Neural cell (in vitro differentiated cells): ENCODE measurements at regions not wholly inside any gene's neighbourhood (a gene's known extent, or its start where the extent isn't known, plus 50 kb on each side); places are given as distances from the start of the nearest gene placed in this dataset.

Experiments used
- H2AFZ ChIP-seq: fragments of 200-600, 300-800 bp; sonication (generic), shearing (Covaris generic); 2 replicates; pipeline ENCODE4 v1.6.0; 2014; ENCODE audit warnings: low read depth, mild to moderate bottlenecking, antibody characterized with exemption, low read length, moderate library complexity
- H3F3A ChIP-seq: fragments of 200-600 bp; shearing (Covaris generic); 2 replicates; pipeline ENCODE4 v1.6.1; 2016; ENCODE audit warnings: mild to moderate bottlenecking, moderate library complexity, mixed read lengths, antibody characterized with exemption, low read length; ENCODE audit not compliant: insufficient read depth, poor library complexity, severe bottlenecking
- H3K27ac ChIP-seq: fragments of 200-600, 300-800 bp; sonication (generic), shearing (Covaris generic); 2 replicates; pipeline ENCODE4 v1.5.1; 2014; ENCODE audit warnings: mild to moderate bottlenecking, low read length, moderate library complexity
- H3K27me3 ChIP-seq: fragments of 300-800, 200-600 bp; sonication (generic), shearing (Covaris generic); 2 replicates; pipeline ENCODE4 v1.6.0; 2014; ENCODE audit warnings: mild to moderate bottlenecking, low read depth, low read length, moderate library complexity; ENCODE audit not compliant: insufficient read depth
- H3K36me3 ChIP-seq: fragments of 300-800, 200-600 bp; sonication (generic), shearing (Covaris generic); 2 replicates; pipeline ENCODE4 v1.5.1; 2014; ENCODE audit warnings: mild to moderate bottlenecking, antibody characterized with exemption, low read length, moderate library complexity; ENCODE audit not compliant: insufficient read depth
- H3K4me2 ChIP-seq: fragments of 300-800, 200-600 bp; sonication (generic), shearing (Covaris generic); 2 replicates; pipeline ENCODE4 v1.6.0; 2014; ENCODE audit warnings: mild to moderate bottlenecking, low read length
- H3K4me3 ChIP-seq: fragments of 300-800, 200-600 bp; sonication (generic), shearing (Covaris generic); 2 replicates; pipeline ENCODE4 v1.5.1; 2014; ENCODE audit warnings: mild to moderate bottlenecking, low read length, moderate library complexity
- H3K79me2 ChIP-seq: fragments of 200-600 bp; shearing (Covaris generic); replicated peaks from 2 replicates; pipeline ENCODE4 v1.6.0; 2014; ENCODE audit warnings: mild to moderate bottlenecking, low read length, moderate library complexity; ENCODE audit not compliant: insufficient read depth
- H3K9ac ChIP-seq: fragments of 300-800, 200-600 bp; sonication (generic), shearing (Covaris generic); 2 replicates; pipeline ENCODE4 v1.6.1; 2016; ENCODE audit warnings: mild to moderate bottlenecking, low read length, mixed read lengths
- H3K9me2 ChIP-seq: fragments of 200-600 bp; shearing (Covaris generic); 2 replicates; pipeline ENCODE4 v1.6.1; 2016; ENCODE audit warnings: mild to moderate bottlenecking, low read length, mixed read lengths; ENCODE audit not compliant: insufficient read depth
- H3K9me3 ChIP-seq: fragments of 200-600, 300-800 bp; sonication (generic), shearing (Covaris generic); 2 replicates; pipeline ENCODE4 v1.6.1; 2016; ENCODE audit warnings: mild to moderate bottlenecking, mixed run types, low read length, moderate library complexity, mixed read lengths
- H4K20me1 ChIP-seq: fragments of 200-600 bp; shearing (Covaris generic); 2 replicates; pipeline ENCODE4 v1.6.1; 2016; ENCODE audit warnings: mild to moderate bottlenecking, mixed run types; ENCODE audit not compliant: insufficient read depth
- EP300 ChIP-seq: fragments of 450-650 bp; conservative IDR thresholded peaks from 2 replicates; pipeline ENCODE4 v1.6.1; 2014; ENCODE audit warnings: antibody characterized with exemption, mild to moderate bottlenecking, moderate library complexity; ENCODE audit not compliant: poor library complexity, severe bottlenecking
- EZH2 ChIP-seq: fragments of 200-600, 300-800 bp; shearing (Covaris generic), sonication (generic); IDR thresholded peaks from 2 replicates; pipeline ENCODE4 v1.6.1; 2014; ENCODE audit warnings: antibody characterized with exemption, low read length, borderline replicate concordance, mild to moderate bottlenecking; ENCODE audit not compliant: insufficient read depth, poor library complexity, severe bottlenecking
- MXI1 ChIP-seq: fragments of 450-650 bp; conservative IDR thresholded peaks from 2 replicates; pipeline ENCODE4 v1.6.1; 2014; ENCODE audit warnings: antibody characterized with exemption, mild to moderate bottlenecking; ENCODE audit not compliant: poor library complexity, severe bottlenecking
- POLR2AphosphoS5 ChIP-seq: IDR thresholded peaks from 2 replicates; pipeline ENCODE4 v1.6.1; 2012
- RAD21 ChIP-seq: fragments of 450-650 bp; conservative IDR thresholded peaks from 2 replicates; pipeline ENCODE4 v1.6.1; 2014; ENCODE audit warnings: antibody characterized with exemption, mild to moderate bottlenecking, moderate library complexity
- SMC3 ChIP-seq: fragments of 450-650 bp; conservative IDR thresholded peaks from 2 replicates; pipeline ENCODE4 v1.6.1; 2014; ENCODE audit warnings: antibody characterized with exemption, mild to moderate bottlenecking, moderate library complexity; ENCODE audit not compliant: poor library complexity
- TAF1 ChIP-seq: IDR thresholded peaks from 2 replicates; pipeline ENCODE4 v1.6.1; 2012; ENCODE audit warnings: low read depth
- TF ChIP-seq, protein P1 (sequence below): IDR thresholded peaks from 2 replicates; pipeline ENCODE4 v1.6.1; 2012; ENCODE audit warnings: borderline replicate concordance
- TF ChIP-seq, protein P2 (sequence below): fragments of 450-650 bp; IDR thresholded peaks from 2 replicates; pipeline ENCODE4 v1.5.1; 2014; ENCODE audit warnings: antibody characterized with exemption, mild to moderate bottlenecking, moderate library complexity; ENCODE audit not compliant: poor library complexity, severe bottlenecking

DNA sequence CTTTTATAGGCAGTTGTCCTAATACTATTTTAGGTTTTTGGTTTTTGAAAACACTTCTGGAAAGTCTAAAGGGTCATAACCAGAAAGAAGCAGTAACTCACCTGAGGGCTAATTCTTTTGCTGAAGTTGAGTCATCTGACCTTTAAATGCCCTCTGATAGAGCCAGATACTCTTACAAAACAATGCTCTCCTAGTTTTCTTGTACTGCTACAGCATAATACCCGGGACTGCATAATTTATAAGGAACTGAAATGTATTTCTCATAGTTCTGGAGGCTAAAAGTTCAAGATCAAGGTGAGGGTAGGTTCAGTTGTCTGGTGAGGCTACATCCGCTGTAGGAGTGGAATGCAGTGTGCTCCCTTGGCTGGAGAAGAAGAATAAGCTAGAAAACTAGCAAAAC is 670.3 kb downstream of the TLE4 start:
- no peak overlapping the region for H3K4me3 ChIP-seq
- no peak for TF ChIP-seq MXI1
- TF ChIP-seq, protein P1, sequence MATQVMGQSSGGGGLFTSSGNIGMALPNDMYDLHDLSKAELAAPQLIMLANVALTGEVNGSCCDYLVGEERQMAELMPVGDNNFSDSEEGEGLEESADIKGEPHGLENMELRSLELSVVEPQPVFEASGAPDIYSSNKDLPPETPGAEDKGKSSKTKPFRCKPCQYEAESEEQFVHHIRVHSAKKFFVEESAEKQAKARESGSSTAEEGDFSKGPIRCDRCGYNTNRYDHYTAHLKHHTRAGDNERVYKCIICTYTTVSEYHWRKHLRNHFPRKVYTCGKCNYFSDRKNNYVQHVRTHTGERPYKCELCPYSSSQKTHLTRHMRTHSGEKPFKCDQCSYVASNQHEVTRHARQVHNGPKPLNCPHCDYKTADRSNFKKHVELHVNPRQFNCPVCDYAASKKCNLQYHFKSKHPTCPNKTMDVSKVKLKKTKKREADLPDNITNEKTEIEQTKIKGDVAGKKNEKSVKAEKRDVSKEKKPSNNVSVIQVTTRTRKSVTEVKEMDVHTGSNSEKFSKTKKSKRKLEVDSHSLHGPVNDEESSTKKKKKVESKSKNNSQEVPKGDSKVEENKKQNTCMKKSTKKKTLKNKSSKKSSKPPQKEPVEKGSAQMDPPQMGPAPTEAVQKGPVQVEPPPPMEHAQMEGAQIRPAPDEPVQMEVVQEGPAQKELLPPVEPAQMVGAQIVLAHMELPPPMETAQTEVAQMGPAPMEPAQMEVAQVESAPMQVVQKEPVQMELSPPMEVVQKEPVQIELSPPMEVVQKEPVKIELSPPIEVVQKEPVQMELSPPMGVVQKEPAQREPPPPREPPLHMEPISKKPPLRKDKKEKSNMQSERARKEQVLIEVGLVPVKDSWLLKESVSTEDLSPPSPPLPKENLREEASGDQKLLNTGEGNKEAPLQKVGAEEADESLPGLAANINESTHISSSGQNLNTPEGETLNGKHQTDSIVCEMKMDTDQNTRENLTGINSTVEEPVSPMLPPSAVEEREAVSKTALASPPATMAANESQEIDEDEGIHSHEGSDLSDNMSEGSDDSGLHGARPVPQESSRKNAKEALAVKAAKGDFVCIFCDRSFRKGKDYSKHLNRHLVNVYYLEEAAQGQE = no peak
- TF ChIP-seq TAF1 = no peak
- no peak for TF ChIP-seq SMC3
- no peak for TF ChIP-seq RAD21
- TF ChIP-seq POLR2AphosphoS5 = no peak
- no peak for TF ChIP-seq EZH2
- TF ChIP-seq EP300 = no peak
- TF ChIP-seq, protein P2, sequence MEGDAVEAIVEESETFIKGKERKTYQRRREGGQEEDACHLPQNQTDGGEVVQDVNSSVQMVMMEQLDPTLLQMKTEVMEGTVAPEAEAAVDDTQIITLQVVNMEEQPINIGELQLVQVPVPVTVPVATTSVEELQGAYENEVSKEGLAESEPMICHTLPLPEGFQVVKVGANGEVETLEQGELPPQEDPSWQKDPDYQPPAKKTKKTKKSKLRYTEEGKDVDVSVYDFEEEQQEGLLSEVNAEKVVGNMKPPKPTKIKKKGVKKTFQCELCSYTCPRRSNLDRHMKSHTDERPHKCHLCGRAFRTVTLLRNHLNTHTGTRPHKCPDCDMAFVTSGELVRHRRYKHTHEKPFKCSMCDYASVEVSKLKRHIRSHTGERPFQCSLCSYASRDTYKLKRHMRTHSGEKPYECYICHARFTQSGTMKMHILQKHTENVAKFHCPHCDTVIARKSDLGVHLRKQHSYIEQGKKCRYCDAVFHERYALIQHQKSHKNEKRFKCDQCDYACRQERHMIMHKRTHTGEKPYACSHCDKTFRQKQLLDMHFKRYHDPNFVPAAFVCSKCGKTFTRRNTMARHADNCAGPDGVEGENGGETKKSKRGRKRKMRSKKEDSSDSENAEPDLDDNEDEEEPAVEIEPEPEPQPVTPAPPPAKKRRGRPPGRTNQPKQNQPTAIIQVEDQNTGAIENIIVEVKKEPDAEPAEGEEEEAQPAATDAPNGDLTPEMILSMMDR = no peak
- no peaks in the 10 kb centered on the region for H3K36me3 ChIP-seq
- no peaks in the 10 kb centered on the region for H3K9me2 ChIP-seq
- no peaks in the 10 kb centered on the region for H3K27me3 ChIP-seq
- H3K27ac ChIP-seq = no peak overlapping the region
- H3F3A ChIP-seq = no peaks in the 10 kb centered on the region
- H4K20me1 ChIP-seq = no peaks in the 10 kb centered on the region
- no peak overlapping the region for H3K9ac ChIP-seq
- H3K4me2 ChIP-seq = no peak overlapping the region
- H3K79me2 ChIP-seq = no peaks in the 10 kb centered on the region
- H2AFZ ChIP-seq = no peak overlapping the region
- H3K9me3 ChIP-seq = no peaks in the 10 kb centered on the region

DNA sequence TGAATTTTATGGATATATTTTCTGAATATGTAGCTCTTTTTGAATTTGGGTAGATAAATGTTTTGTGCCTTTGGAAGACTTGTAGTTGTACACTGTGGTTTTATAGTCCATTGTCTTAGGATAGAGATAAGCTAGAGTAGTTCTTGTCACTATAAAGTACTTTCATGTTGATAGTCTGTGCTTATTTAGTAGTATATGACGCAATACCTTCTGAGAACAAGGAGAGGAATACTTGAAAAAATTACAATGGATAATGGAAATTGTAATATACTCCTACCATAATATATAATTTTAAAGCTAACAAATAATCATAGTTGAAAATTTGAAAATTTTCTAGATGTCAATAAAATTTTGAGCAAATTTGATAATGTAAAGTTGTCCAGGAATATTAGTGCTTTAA is 664.0 kb downstream of the TLE4 start:
- no peaks in the 10 kb centered on the region for H3K27me3 ChIP-seq
- H3K9me2 ChIP-seq = no peaks in the 10 kb centered on the region
- no peak overlapping the region for H3K4me3 ChIP-seq
- H3K9ac ChIP-seq = no peak overlapping the region
- no peaks in the 10 kb centered on the region for H3F3A ChIP-seq
- no peaks in the 10 kb centered on the region for H3K36me3 ChIP-seq
- no peaks in the 10 kb centered on the region for H3K79me2 ChIP-seq
- H2AFZ ChIP-seq = no peak overlapping the region
- no peak overlapping the region for H3K27ac ChIP-seq
- H3K9me3 ChIP-seq = no peaks in the 10 kb centered on the region
- H4K20me1 ChIP-seq = no peaks in the 10 kb centered on the region
- no peak overlapping the region for H3K4me2 ChIP-seq
- TF ChIP-seq, protein P1 = no peak
- TF ChIP-seq POLR2AphosphoS5 (no peak), EZH2 (no peak), SMC3 (no peak), MXI1 (no peak), TAF1 (no peak), RAD21 (no peak), EP300 (no peak)
- TF ChIP-seq, protein P2 = no peak
